ENCODE measurements at regions not wholly inside any gene's neighbourhood (a gene's known extent, or its start where the extent isn't known, plus 50 kb on each side); places are given as distances from the start of the nearest gene placed in this dataset.

DNA sequence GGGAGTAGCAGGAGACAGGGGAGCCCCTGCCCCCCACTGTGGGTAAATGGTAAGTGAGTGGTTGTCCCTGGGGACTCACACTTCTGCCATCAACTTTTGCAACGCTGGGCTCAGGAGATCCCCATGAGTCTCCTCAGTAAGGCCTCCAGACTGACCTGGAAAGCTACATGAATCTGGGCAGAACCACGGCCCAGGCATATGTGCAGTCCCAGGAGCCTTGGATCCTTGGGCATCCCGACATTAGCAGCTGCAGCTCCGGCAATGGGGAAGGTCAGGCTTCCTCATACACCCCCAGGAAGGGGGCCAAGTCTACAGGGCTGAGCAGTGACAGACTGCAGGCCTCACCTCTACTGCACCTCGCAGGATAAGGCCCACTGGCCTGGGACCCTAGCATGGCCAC lies 868.7 kb upstream of the ADGRL4 start:
- Histone ChIP-seq H3K9me3 (ENCODE audit: control insufficient read depth in 2 of 2, low read length in 2 of 2) (peaks cover 0 to 17% of the 10 kb centered on the region in 2 experiments), H3K4me3 (ENCODE audit: low read depth, low read length) (no peak overlapping the region), H3K4me1 (ENCODE audit: control insufficient read depth, insufficient read depth, low read length, poor library complexity, severe bottlenecking) (no peaks in the 10 kb centered on the region), H3K27ac (ENCODE audit: insufficient read depth, low read length, poor library complexity, severe bottlenecking) (no peak overlapping the region), H3K27me3 (ENCODE audit: control insufficient read depth, insufficient read depth, low read length) (no peaks in the 10 kb centered on the region), H3K36me3 (ENCODE audit: control insufficient read depth, insufficient read depth, low read length) (no peaks in the 10 kb centered on the region)
- H3K27ac Mint-ChIP-seq: no peak overlapping the region
- peaks cover 0 to 6% (median 0%) of the 10 kb centered on the region in 4 donors for H3K4me1 Mint-ChIP-seq
- peaks cover 0 to 29% (median 12%) of the 10 kb centered on the region in 7 donors for H3K9me3 Mint-ChIP-seq
- no peaks in the 10 kb centered on the region for H3K36me3 Mint-ChIP-seq
- no peaks in the 10 kb centered on the region for H3K27me3 Mint-ChIP-seq
- no peak for ATAC-seq (ENCODE audit: low read depth in 2 of 2)
- H3K4me3 Mint-ChIP-seq: no peak overlapping the region
- no peak for DNase-seq

DNA sequence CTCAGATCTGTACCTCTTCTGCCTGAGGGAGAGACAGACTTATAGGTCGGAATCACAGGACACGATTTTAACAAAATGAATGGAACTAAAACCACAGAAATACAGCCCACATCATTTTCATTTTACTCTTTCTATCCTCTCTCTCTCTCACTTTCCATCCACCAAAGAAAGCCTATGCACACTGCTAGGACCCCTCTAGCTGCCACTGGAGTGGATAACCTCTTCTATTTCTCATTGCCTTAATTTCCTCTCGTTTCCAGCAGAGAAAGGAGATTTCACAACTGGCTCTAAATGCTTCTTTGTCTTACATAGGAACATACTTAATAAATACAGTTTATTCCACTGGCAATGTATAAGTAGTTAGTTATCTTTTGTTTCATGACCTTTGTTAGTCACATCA lies 867.8 kb upstream of the ADGRL4 start:
- no peaks in the 10 kb centered on the region for H3K36me3 Mint-ChIP-seq
- Histone ChIP-seq H3K4me3 (ENCODE audit: low read depth, low read length) (no peak overlapping the region), H3K4me1 (ENCODE audit: control insufficient read depth, insufficient read depth, low read length, poor library complexity, severe bottlenecking) (no peaks in the 10 kb centered on the region), H3K27me3 (ENCODE audit: control insufficient read depth, insufficient read depth, low read length) (no peaks in the 10 kb centered on the region), H3K9me3 (ENCODE audit: control insufficient read depth in 2 of 2, low read length in 2 of 2) (peaks cover 0 to 17% of the 10 kb centered on the region in 2 experiments), H3K27ac (ENCODE audit: insufficient read depth, low read length, poor library complexity, severe bottlenecking) (no peak overlapping the region), H3K36me3 (ENCODE audit: control insufficient read depth, insufficient read depth, low read length) (no peaks in the 10 kb centered on the region)
- peaks cover 0 to 26% (median 12%) of the 10 kb centered on the region in 7 donors for H3K9me3 Mint-ChIP-seq
- no peaks in the 10 kb centered on the region for H3K27me3 Mint-ChIP-seq
- DNase-seq (no peak), ATAC-seq (ENCODE audit: low read depth in 2 of 2) (no peak)
- H3K27ac Mint-ChIP-seq: no peak overlapping the region
- no peak overlapping the region for H3K4me3 Mint-ChIP-seq
- H3K4me1 Mint-ChIP-seq: peaks cover 0 to 6% (median 0%) of the 10 kb centered on the region in 4 donors

DNA sequence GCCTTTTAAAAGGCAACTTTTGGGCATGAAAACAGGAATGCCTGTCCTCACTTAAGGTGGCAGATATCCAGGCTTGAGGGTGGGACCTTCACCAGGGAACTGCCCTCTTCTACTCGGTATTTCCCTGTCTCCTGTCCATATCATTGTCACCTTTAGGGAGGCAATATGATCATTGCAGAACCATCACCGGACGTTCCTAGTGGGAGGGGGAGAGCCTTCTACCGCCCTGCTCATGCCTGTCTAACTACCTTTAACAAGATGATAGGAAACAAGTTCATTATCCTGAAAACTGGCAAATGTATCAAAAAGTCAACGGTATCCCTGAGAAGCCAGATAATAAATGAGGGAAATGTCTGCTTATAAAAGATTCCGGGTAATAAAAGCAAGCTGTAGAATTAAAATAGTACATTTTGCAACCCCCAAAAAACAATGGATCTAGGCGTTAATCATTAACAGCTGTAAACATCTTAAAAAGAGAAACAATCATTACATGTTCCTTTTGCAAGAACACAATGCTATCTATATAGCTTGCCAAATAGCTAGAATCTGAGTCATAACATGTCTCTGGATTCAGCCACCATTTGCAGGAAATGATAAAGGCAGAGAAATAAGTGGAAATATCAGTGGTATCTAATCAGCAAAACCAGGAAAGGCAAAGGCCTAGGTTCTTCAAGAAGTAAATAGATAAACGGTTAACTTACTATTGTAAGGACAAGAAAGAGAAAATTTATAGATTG lies 852.9 kb upstream of the ADGRL4 start:
- no peak overlapping the region for H3K4me3 Mint-ChIP-seq
- Histone ChIP-seq H3K27ac (ENCODE audit: insufficient read depth, low read length, poor library complexity, severe bottlenecking) (no peak overlapping the region), H3K36me3 (ENCODE audit: control insufficient read depth, insufficient read depth, low read length) (no peaks in the 10 kb centered on the region), H3K4me1 (ENCODE audit: control insufficient read depth, insufficient read depth, low read length, poor library complexity, severe bottlenecking) (no peaks in the 10 kb centered on the region), H3K9me3 (ENCODE audit: control insufficient read depth in 2 of 2, low read length in 2 of 2) (no peaks in the 10 kb centered on the region), H3K27me3 (ENCODE audit: control insufficient read depth, insufficient read depth, low read length) (no peaks in the 10 kb centered on the region), H3K4me3 (ENCODE audit: low read depth, low read length) (no peak overlapping the region)
- peaks cover 4% of the 10 kb centered on the region for H3K36me3 Mint-ChIP-seq
- no peaks in the 10 kb centered on the region for H3K4me1 Mint-ChIP-seq
- DNase-seq (no peak), ATAC-seq (ENCODE audit: low read depth in 2 of 2) (no peak)
- no peak overlapping the region for H3K27ac Mint-ChIP-seq
- no peaks in the 10 kb centered on the region for H3K27me3 Mint-ChIP-seq
- H3K9me3 Mint-ChIP-seq: peaks cover 0 to 22% (median 9%) of the 10 kb centered on the region in 7 donors

DNA sequence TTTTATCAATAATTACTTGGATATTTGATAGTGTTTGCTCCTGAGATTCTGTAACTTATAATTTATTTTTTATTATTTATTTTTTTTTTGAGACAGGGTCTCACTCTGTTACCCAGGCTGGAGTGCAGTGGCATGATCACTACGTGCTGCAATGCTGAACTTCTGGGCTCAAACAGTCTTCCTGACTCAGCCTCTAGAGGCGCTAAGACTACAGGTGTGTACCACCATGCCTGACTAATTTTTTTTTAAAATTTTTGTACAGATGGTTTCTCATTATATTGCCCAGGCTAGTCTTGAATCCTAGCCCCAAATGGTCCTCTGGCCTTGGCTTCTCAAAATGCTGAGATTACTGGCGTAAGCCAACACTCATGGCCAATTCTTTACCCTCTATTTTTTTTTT lies 845.5 kb upstream of the ADGRL4 start:
- Mint-ChIP-seq H3K9me3 (peaks cover 0 to 4% (median under 1%) of the 10 kb centered on the region in 7 donors), H3K27ac (no peak overlapping the region), H3K4me3 (no peak overlapping the region), H3K4me1 (no peaks in the 10 kb centered on the region), H3K27me3 (no peaks in the 10 kb centered on the region), H3K36me3 (no peaks in the 10 kb centered on the region)
- Histone ChIP-seq H3K9me3 (ENCODE audit: control insufficient read depth in 2 of 2, low read length in 2 of 2) (peaks cover 0 to 5% of the 10 kb centered on the region in 2 experiments), H3K4me1 (ENCODE audit: control insufficient read depth, insufficient read depth, low read length, poor library complexity, severe bottlenecking) (no peaks in the 10 kb centered on the region), H3K36me3 (ENCODE audit: control insufficient read depth, insufficient read depth, low read length) (no peaks in the 10 kb centered on the region), H3K27ac (ENCODE audit: insufficient read depth, low read length, poor library complexity, severe bottlenecking) (no peak overlapping the region), H3K27me3 (ENCODE audit: control insufficient read depth, insufficient read depth, low read length) (no peaks in the 10 kb centered on the region), H3K4me3 (ENCODE audit: low read depth, low read length) (no peak overlapping the region)
- DNase-seq (no peak), ATAC-seq (ENCODE audit: low read depth in 2 of 2) (no peak)

DNA sequence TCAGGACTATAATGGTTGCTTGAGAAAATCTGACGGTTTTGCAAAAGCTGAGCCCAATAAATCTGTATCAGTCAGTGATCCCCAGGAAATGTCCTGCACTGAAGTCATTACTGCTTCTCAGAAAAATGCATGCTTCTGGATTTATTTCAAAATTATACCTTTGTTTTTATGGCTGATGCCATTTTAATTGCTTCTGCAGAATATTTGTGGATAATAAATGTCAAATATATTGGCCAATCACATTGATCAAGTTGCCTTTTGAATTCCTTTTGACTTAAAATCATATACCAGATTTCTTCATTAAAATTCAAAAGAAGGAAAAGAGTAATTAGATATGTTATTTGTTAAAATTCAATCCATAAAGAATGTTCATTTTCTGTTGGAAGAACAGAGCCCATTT lies 842.9 kb upstream of the ADGRL4 start:
- no peaks in the 10 kb centered on the region for H3K4me1 ChIP-seq (ENCODE audit: control insufficient read depth, insufficient read depth, low read length, poor library complexity, severe bottlenecking)
- H3K9me3 ChIP-seq (ENCODE audit: control insufficient read depth in 2 of 2, low read length in 2 of 2): peaks cover 0 to 5% of the 10 kb centered on the region in 2 experiments
- no peaks in the 10 kb centered on the region for H3K36me3 ChIP-seq (ENCODE audit: control insufficient read depth, insufficient read depth, low read length)
- H3K27ac ChIP-seq (ENCODE audit: insufficient read depth, low read length, poor library complexity, severe bottlenecking): no peak overlapping the region
- no peak overlapping the region for H3K4me3 ChIP-seq (ENCODE audit: low read depth, low read length)
- no peak for DNase-seq
- peaks cover 0 to 10% (median 3%) of the 10 kb centered on the region in 7 donors for H3K9me3 Mint-ChIP-seq
- no peaks in the 10 kb centered on the region for H3K27me3 Mint-ChIP-seq
- H3K4me1 Mint-ChIP-seq: no peaks in the 10 kb centered on the region
- H3K27me3 ChIP-seq (ENCODE audit: control insufficient read depth, insufficient read depth, low read length): no peaks in the 10 kb centered on the region
- ATAC-seq (ENCODE audit: low read depth in 2 of 2): no peak
- no peaks in the 10 kb centered on the region for H3K36me3 Mint-ChIP-seq
- no peak overlapping the region for H3K27ac Mint-ChIP-seq
- H3K4me3 Mint-ChIP-seq: no peak overlapping the region

DNA sequence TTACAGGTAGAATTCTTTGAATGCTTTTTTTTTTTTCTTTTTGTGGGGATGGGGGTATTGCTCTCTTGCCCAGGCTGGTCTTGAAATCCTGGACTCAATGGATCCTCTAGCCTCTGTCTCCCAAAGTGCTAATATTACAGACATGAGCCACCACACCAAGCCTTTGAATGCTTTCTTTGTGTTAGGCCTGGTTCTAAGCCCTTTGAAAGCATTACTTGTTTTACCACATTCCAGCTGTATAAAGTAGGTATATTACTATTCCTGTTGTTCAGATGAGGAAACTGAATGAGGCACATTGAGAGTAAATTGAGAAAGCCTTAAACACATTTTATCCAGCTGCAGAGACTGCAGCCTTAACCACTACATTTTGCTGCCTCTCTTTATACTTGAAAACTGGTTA lies 841.8 kb upstream of the ADGRL4 start:
- Mint-ChIP-seq H3K9me3 (peaks cover 0 to 13% (median 3%) of the 10 kb centered on the region in 7 donors), H3K4me3 (no peak overlapping the region), H3K27ac (no peak overlapping the region), H3K27me3 (no peaks in the 10 kb centered on the region), H3K4me1 (no peaks in the 10 kb centered on the region), H3K36me3 (no peaks in the 10 kb centered on the region)
- H3K9me3 ChIP-seq (ENCODE audit: control insufficient read depth in 2 of 2, low read length in 2 of 2): peaks cover 0 to 5% of the 10 kb centered on the region in 2 experiments
- no peaks in the 10 kb centered on the region for H3K27me3 ChIP-seq (ENCODE audit: control insufficient read depth, insufficient read depth, low read length)
- DNase-seq (no peak), ATAC-seq (ENCODE audit: low read depth in 2 of 2) (no peak)
- no peak overlapping the region for H3K4me3 ChIP-seq (ENCODE audit: low read depth, low read length)
- no peaks in the 10 kb centered on the region for H3K36me3 ChIP-seq (ENCODE audit: control insufficient read depth, insufficient read depth, low read length)
- no peaks in the 10 kb centered on the region for H3K4me1 ChIP-seq (ENCODE audit: control insufficient read depth, insufficient read depth, low read length, poor library complexity, severe bottlenecking)
- H3K27ac ChIP-seq (ENCODE audit: insufficient read depth, low read length, poor library complexity, severe bottlenecking): no peak overlapping the region

DNA sequence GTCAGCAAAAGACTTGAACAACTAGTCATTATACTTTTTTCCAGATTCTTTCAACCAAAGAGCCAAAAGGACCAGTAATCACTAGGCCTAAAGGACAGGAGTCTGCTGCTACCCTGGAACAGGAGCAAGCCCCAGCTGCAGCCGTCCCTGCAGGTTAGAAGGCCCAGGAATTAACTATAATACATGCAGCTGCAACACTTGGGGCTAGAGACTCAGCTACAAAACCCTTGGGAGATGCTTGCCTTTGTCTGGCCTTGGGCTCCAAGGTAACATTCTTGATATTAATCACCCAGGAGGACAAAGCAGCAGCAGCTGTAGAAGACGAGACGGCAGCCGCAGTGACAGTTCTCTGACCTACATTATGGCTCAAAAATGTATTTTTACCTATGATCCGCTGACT lies 841.2 kb upstream of the ADGRL4 start:
- Histone ChIP-seq H3K4me3 (ENCODE audit: low read depth, low read length) (no peak overlapping the region), H3K9me3 (ENCODE audit: control insufficient read depth in 2 of 2, low read length in 2 of 2) (peaks cover 0 to 5% of the 10 kb centered on the region in 2 experiments), H3K36me3 (ENCODE audit: control insufficient read depth, insufficient read depth, low read length) (no peaks in the 10 kb centered on the region), H3K27me3 (ENCODE audit: control insufficient read depth, insufficient read depth, low read length) (no peaks in the 10 kb centered on the region), H3K27ac (ENCODE audit: insufficient read depth, low read length, poor library complexity, severe bottlenecking) (no peak overlapping the region), H3K4me1 (ENCODE audit: control insufficient read depth, insufficient read depth, low read length, poor library complexity, severe bottlenecking) (no peaks in the 10 kb centered on the region)
- no peak overlapping the region for H3K4me3 Mint-ChIP-seq
- ATAC-seq (ENCODE audit: low read depth in 2 of 2) (no peak), DNase-seq (no peak)
- H3K27me3 Mint-ChIP-seq: no peaks in the 10 kb centered on the region
- no peaks in the 10 kb centered on the region for H3K36me3 Mint-ChIP-seq
- no peak overlapping the region for H3K27ac Mint-ChIP-seq
- H3K9me3 Mint-ChIP-seq: peaks cover 0 to 13% (median 3%) of the 10 kb centered on the region in 7 donors
- no peaks in the 10 kb centered on the region for H3K4me1 Mint-ChIP-seq

DNA sequence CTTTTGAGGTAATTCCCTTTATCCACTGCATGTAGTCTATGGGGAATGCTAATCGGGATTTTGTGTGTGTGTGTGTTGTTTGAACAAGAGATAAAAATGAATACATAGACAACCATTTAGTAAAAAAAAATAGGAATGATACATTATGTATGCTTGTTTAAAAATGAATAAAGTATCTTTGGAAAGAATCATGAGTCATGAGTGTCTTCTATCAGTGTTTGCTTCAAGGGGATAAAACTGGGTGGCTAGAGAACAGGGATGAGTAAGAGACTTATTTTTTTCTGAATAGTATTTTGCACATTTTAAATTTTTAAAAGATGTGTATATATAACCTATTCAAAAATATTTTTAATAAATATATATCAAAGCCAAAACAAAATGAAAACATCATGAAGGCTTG lies 839.4 kb upstream of the ADGRL4 start:
- DNase-seq: no peak
- Histone ChIP-seq H3K27ac (ENCODE audit: insufficient read depth, low read length, poor library complexity, severe bottlenecking) (no peak overlapping the region), H3K4me1 (ENCODE audit: control insufficient read depth, insufficient read depth, low read length, poor library complexity, severe bottlenecking) (no peaks in the 10 kb centered on the region), H3K4me3 (ENCODE audit: low read depth, low read length) (no peak overlapping the region), H3K27me3 (ENCODE audit: control insufficient read depth, insufficient read depth, low read length) (no peaks in the 10 kb centered on the region), H3K36me3 (ENCODE audit: control insufficient read depth, insufficient read depth, low read length) (no peaks in the 10 kb centered on the region), H3K9me3 (ENCODE audit: control insufficient read depth in 2 of 2, low read length in 2 of 2) (peaks cover 0 to 5% of the 10 kb centered on the region in 2 experiments)
- Mint-ChIP-seq H3K36me3 (no peaks in the 10 kb centered on the region), H3K27ac (no peak overlapping the region), H3K4me3 (no peak overlapping the region), H3K27me3 (no peaks in the 10 kb centered on the region), H3K9me3 (peaks cover 0 to 13% (median 3%) of the 10 kb centered on the region in 7 donors), H3K4me1 (no peaks in the 10 kb centered on the region)
- ATAC-seq (ENCODE audit: low read depth in 2 of 2): no peak
